Nephron (organoid): ENCODE measurements at regions not wholly inside any gene's neighbourhood (a gene's known extent, or its start where the extent isn't known, plus 50 kb on each side); places are given as distances from the start of the nearest gene placed in this dataset.
"Not testable (repeated sequence)": the region's sequence is repeated elsewhere in the genome, so short reads cannot be mapped to it uniquely, and the experiment has no call there.

ENCODE experiments used
- H3K27ac Mint-ChIP-seq, 3 experiments: 2 replicates each; pipeline ENCODE4 v1.8.0; 2020; ENCODE audit warnings: mixed read lengths in 3 of 3, mild to moderate bottlenecking in 2 of 3, moderate library complexity in 1 of 3
- H3K27me3 Mint-ChIP-seq: 2 replicates; pipeline ENCODE4 v1.8.0; 2021; ENCODE audit warnings: low read depth, mild to moderate bottlenecking, moderate library complexity, mixed read lengths
- H3K36me3 Mint-ChIP-seq: 2 replicates; pipeline ENCODE4 v1.8.0; 2020; ENCODE audit warnings: low read depth, mixed read lengths
- H3K4me1 Mint-ChIP-seq: 2 replicates; pipeline ENCODE4 v1.8.0; 2020; ENCODE audit warnings: mixed read lengths
- H3K4me3 Mint-ChIP-seq, 3 experiments: 2 replicates each; pipeline ENCODE4 v1.8.0; 2020; ENCODE audit warnings: mild to moderate bottlenecking in 3 of 3, mixed read lengths in 3 of 3, moderate library complexity in 2 of 3
- H3K9me3 Mint-ChIP-seq: 2 replicates; pipeline ENCODE4 v1.8.0; 2020; ENCODE audit warnings: mixed read lengths
- CTCF ChIP-seq, 3 experiments: fragments of 200-600 bp; sonication (generic); IDR thresholded peaks; one replicate each; pipeline ENCODE4 v1.5.0; 2021; ENCODE audit warnings: antibody characterized with exemption in 3 of 3; ENCODE audit not compliant: unreplicated experiment in 3 of 3

- no peak for TF ChIP-seq CTCF (IDR thresholded peaks at IDR 0.05; ENCODE audit: unreplicated experiment in 3 of 3)
- peaks cover 58% of the 10 kb centered on the region for H3K4me1 Mint-ChIP-seq
- H3K27ac Mint-ChIP-seq: peak overlapping the region; percentile 48 to 84 (median 73)
- H3K4me3 Mint-ChIP-seq: peak overlapping the region in 2 of 3 experiments; percentile 33 to 59
- H3K36me3 Mint-ChIP-seq: peaks cover 4% of the 10 kb centered on the region
- H3K9me3 Mint-ChIP-seq: peaks cover 10% of the 10 kb centered on the region
- H3K27me3 Mint-ChIP-seq: peaks cover 28% of the 10 kb centered on the region
These were observed 81.9 kb upstream of the LRPAP1 start for GRCh38 chr4:3613967-3614730.

- H3K4me1 Mint-ChIP-seq: peaks cover 59% of the 10 kb centered on the region
- H3K9me3 Mint-ChIP-seq: no peaks in the 10 kb centered on the region
- peaks cover 25% of the 10 kb centered on the region for H3K27me3 Mint-ChIP-seq
- no peak overlapping the region for H3K4me3 Mint-ChIP-seq
- TF ChIP-seq CTCF (IDR thresholded peaks at IDR 0.05; ENCODE audit: unreplicated experiment in 3 of 3): no peak
- peak overlapping the region in 1 of 3 experiments; percentile 65 for H3K27ac Mint-ChIP-seq
- H3K36me3 Mint-ChIP-seq: no peaks in the 10 kb centered on the region
These were observed 80.7 kb upstream of the LRPAP1 start for GRCh38 chr4:3612934-3613333.

GRCh38 chr4:3612281-3612680 lies 80.1 kb upstream of the LRPAP1 start:
- peaks cover 62% of the 10 kb centered on the region for H3K4me1 Mint-ChIP-seq
- H3K9me3 Mint-ChIP-seq: no peaks in the 10 kb centered on the region
- no peaks in the 10 kb centered on the region for H3K36me3 Mint-ChIP-seq
- peaks cover 25% of the 10 kb centered on the region for H3K27me3 Mint-ChIP-seq
- H3K27ac Mint-ChIP-seq: no peak overlapping the region
- no peak overlapping the region for H3K4me3 Mint-ChIP-seq
- no peak for TF ChIP-seq CTCF (IDR thresholded peaks at IDR 0.05; ENCODE audit: unreplicated experiment in 3 of 3)

GRCh38 chr4:3611778-3612177 lies 79.6 kb upstream of the LRPAP1 start:
- peaks cover 62% of the 10 kb centered on the region for H3K4me1 Mint-ChIP-seq
- no peak for TF ChIP-seq CTCF (IDR thresholded peaks at IDR 0.05; ENCODE audit: unreplicated experiment in 3 of 3)
- peak overlapping the region in 1 of 3 experiments; percentile 40 for H3K27ac Mint-ChIP-seq
- no peak overlapping the region for H3K4me3 Mint-ChIP-seq
- H3K9me3 Mint-ChIP-seq: no peaks in the 10 kb centered on the region
- peaks cover 25% of the 10 kb centered on the region for H3K27me3 Mint-ChIP-seq
- no peaks in the 10 kb centered on the region for H3K36me3 Mint-ChIP-seq

GRCh38 chr4:3610851-3611250 lies 78.6 kb upstream of the LRPAP1 start:
- H3K9me3 Mint-ChIP-seq, H3K27ac Mint-ChIP-seq, H3K4me3 Mint-ChIP-seq, H3K36me3 Mint-ChIP-seq: not testable (repeated sequence)
- Mint-ChIP-seq H3K4me1 (peaks cover 57% of the 10 kb centered on the region), H3K27me3 (peaks cover 25% of the 10 kb centered on the region)

GRCh38 chr4:3609905-3610304 lies 77.7 kb upstream of the LRPAP1 start:
- not testable (repeated sequence) for H3K36me3 Mint-ChIP-seq, H3K9me3 Mint-ChIP-seq
- H3K4me3 Mint-ChIP-seq: peak overlapping the region in 1 of 3 experiments; percentile 2
- H3K27ac Mint-ChIP-seq: peak overlapping the region in 1 of 3 experiments; percentile 1
- peaks cover 47% of the 10 kb centered on the region for H3K4me1 Mint-ChIP-seq
- peaks cover 19% of the 10 kb centered on the region for H3K27me3 Mint-ChIP-seq
